Fibroblast of lung (primary cell): ENCODE measurements at regions not wholly inside any gene's neighbourhood (a gene's known extent, or its start where the extent isn't known, plus 50 kb on each side); places are given as distances from the start of the nearest gene placed in this dataset.

Source experiments
- EZH2 ChIP-seq: IDR thresholded peaks from 2 replicates; pipeline ENCODE4 v1.5.1; 2012; ENCODE audit warnings: low read length, control low read depth, mild to moderate bottlenecking; ENCODE audit errors: missing control alignments
- TF ChIP-seq, protein P1 (sequence below), 2 donors: IDR thresholded peaks in 1 of 2; conservative IDR thresholded peaks in 1 of 2; 1 replicate in 1 of 2; 2 replicates in 1 of 2; pipeline ENCODE4 v1.5.1; 2011 to 2012; ENCODE audit warnings: low read length in 2 of 2, control low read depth in 1 of 2, inconsistent platforms in 1 of 2, low read depth in 1 of 2, mild to moderate bottlenecking in 1 of 2

DNA sequence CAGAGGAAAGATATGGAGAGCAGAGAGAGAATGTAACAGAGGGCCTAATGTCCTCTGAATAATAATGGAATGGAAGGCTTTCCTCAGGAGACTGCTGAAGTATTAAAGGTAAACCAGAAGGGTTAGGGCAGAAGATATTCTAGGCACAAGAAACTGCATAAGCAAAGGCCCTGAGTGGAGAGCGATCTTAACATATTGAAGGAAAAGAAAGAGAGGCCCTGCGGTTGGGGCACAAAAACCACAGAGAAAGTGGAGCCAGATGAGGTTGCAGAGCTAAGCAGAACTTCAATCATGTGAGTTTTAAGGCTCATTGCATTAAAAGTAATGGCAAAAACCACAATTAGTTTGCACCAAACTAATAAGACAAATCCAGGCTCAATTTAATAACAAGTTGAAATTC lies 115.8 kb upstream of the VSTM2A start:
- TF ChIP-seq, protein P1, sequence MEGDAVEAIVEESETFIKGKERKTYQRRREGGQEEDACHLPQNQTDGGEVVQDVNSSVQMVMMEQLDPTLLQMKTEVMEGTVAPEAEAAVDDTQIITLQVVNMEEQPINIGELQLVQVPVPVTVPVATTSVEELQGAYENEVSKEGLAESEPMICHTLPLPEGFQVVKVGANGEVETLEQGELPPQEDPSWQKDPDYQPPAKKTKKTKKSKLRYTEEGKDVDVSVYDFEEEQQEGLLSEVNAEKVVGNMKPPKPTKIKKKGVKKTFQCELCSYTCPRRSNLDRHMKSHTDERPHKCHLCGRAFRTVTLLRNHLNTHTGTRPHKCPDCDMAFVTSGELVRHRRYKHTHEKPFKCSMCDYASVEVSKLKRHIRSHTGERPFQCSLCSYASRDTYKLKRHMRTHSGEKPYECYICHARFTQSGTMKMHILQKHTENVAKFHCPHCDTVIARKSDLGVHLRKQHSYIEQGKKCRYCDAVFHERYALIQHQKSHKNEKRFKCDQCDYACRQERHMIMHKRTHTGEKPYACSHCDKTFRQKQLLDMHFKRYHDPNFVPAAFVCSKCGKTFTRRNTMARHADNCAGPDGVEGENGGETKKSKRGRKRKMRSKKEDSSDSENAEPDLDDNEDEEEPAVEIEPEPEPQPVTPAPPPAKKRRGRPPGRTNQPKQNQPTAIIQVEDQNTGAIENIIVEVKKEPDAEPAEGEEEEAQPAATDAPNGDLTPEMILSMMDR (conservative IDR thresholded peaks at IDR 0.05 in 1 of 2, IDR thresholded peaks at IDR 0.05 in 1 of 2; ENCODE audit: low read depth in 1 of 2, low read length in 2 of 2) = no peak
- no peak for TF ChIP-seq EZH2
